CD4-positive, alpha-beta T cell treated with Interleukin-15 for 4 hours (primary cell): ENCODE measurements at regions not wholly inside any gene's neighbourhood (a gene's known extent, or its start where the extent isn't known, plus 50 kb on each side); places are given as distances from the start of the nearest gene placed in this dataset.

ENCODE experiments used
- DNase-seq: peaks from one replicate; pipeline ENCODE4 v3.0.0-alpha.2; 2020; ENCODE audit warnings: low spot score

DNA sequence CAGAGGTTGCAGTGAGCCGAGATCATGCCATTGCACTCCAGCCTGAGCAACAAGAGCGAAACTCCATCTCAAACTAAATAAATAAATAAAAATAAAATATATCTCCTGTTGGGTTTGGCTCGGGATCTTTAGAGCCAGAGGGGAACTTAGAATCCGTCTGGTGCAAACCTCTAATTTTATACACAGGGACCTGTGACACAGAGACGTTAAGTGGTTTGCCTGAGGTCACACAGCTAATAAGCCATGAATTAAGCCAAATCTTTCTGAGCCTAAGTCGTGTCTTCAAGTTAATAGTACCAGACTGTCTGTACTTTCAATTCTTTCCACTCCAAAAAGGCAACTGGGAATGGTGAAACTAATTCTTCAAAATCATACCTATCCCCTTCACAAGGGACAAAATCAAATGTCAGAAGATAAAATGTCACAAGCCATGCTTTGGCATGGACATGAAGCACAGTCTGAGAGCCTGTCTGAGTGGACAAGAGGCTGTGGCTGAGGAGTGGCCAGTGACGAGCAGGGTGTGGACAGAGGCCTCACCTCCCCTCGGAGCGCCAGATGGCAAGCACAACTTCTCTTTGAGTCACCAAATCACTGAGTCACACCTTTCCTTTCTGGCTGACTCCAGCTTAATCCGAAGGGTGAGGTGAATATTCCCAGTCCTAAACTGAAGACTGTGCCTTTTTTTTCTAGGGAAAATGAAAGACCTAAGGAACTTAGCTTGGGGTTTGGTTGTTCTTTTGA is 177.4 kb downstream of the TFAP2A start:
- no peak for DNase-seq

DNA sequence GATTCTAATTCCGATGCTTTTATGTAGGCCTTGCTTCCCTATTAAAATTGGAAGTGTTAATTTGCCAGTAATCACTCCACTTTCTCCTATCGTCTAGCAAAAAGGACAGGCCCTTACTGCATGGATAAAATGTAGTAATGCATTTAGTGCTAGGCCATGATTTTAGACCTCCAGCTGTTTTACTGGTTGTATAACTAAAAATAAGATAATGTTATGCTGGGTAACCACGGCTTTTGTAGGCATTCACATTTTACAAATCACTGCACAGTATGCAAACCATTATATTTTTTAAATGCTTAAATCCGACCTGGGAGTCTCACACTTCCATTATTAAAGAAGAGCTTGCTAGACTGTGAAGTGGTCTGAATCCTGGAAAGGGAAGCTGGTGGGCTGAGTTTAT is 179.5 kb downstream of the TFAP2A start:
- DNase-seq = no peak

GRCh38 chr6:10230531-10230930 is 184.3 kb downstream of the TFAP2A start:
- DNase-seq = no peak

- no peak for DNase-seq
These were observed 191.0 kb downstream of the TFAP2A start for GRCh38 chr6:10223841-10224240.

DNA sequence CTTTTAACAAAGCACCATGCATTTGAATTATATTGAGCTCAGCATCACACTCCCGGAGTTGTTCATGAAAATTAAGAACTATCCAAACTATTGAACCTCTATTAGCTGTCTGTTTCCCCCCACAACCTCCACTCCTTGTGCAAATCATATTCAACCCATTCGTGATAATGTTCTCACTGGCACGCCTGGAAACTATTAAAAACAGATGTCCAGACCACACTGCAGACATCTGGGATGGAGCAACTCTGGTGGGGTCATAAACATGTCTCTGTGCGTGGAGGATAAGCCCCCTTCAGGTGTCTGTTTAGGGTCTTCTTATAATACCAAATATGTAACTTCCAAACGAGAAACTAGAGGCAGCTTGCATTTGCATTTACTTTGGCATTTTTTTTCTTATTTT is 193.7 kb downstream of the TFAP2A start:
- no peak for DNase-seq

DNA sequence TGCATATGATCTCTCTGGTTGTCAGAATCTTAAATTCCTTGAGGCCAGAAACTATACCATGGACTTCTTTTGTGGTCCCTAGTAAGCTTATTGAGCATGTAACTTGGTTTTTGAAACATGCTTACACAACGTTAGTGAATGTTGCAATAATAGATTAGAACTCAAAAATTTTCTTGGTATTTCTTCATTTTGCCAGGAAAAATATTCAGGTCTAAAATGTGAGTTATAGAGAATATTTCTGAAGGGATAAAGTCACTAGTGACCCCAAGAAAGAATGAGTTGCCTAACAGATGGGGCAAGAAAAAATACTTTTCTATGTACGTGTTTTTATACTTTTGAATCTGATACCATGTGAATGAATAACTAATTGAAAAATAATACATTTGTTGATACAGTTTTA is 195.4 kb downstream of the TFAP2A start:
- DNase-seq = no peak

DNA sequence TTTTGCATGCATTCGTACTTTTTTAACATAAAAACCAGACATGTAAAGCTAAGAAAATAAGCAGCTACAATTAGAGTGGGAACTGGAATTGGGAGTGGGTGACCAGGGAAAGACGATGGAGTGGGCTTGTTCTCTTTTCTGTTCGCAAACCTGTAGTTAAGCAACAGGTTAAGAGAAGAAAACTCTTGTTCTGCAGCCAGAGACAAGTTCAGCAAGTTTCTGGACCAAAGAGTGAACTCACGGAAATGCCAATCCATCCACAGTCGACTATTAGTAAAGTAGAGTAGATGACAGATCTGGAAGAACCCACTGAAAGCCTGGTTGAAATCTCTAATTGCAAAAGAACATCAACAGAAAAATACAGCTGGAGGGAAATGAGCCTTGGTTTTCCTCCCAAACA is 197.8 kb downstream of the TFAP2A start:
- DNase-seq = no peak

DNA sequence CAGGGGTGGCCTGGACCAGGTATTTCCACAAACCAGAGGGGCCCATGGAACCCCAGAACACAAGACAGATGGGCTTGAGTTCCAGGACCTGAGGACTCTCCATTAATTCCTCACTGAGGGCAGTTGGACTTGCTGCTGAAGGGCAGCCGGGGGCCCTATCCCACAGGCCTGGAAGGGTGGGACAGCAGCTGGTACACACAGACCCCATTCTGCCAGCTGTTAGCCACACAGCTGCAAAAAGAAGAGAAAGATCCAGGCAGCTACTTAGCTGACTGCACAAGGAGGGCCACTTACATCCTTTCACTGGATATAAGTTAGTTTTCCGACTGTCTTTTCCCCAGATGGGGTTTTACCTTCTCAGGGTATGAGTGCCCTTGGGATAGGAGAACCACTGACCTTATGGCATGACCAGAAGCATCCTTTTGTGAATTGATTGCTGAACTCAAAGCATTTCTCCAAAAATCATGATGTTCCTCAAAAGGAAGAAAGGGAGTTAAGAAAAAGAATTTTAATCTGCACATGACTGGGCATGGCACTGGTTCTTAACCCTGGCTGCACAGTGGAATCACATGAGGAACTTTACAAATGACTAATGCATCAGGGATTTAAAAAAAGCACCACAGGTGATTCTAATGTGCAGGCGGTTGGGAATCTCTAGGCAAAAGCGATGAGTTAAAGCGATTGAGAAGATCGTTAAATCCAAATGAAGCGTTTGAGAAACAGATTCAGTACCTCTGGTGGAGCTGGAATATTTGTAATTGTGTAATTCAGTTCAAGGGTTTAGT is 199.4 kb downstream of the TFAP2A start:
- DNase-seq = no peak

DNA sequence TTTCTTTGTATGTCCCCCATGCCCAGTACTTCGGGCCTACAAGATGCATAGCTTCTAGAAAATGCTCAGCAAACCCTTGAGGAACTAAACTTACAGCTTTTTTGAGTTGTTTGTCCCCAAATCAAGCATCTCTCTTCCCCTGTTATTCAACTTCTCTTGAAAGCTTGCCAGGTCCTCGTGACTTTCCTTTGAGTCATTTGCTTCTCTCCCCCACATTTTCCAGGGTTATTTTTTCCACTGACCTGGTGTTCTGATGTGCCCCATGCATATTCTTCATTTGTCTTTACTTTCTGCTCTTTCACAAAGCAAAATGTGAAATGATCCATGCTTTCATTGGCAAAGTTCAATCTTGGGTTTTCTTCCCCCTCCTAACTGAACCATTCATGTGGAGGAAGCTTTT is 204.8 kb downstream of the TFAP2A start:
- DNase-seq = no peak

- DNase-seq = no peak
These were observed 209.0 kb downstream of the TFAP2A start for GRCh38 chr6:10205892-10206291.

DNA sequence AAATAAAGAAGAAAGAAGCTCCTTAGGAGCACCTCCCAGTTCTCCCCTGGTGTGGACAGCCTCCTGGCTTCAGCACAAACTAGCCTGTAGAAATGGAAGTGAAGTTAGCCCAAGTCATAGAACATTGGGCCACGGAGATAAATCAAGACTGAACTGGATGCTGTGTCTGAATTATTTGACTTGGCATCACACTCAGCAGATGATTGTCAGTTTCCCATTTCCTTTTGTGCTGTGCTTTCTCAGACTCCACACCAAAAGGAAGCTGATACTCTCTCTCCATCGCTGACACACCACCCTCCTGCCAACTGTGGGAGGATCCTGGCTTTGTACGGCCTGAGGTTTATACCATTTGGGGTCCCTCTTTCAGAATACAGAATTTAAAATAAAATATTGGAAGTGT is 209.8 kb downstream of the TFAP2A start:
- no peak for DNase-seq

DNA sequence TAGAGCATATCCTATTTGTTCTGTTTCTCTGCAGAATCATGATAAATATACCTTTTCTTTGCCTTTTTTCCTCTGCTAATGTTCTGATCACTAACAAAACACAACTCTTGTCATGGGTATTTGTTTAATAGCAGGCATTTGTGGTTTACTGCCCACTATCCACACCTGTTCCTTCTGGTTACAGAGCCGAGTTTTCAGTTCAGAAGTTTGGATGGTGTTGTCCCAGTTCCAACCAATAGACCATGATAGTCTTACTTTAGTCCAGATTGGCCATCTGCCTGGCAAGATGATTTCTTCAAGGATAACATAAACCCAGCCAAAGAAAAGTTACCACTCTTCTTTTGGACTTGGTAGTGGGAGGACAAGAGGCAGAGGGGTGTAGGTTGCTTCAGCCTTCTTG is 211.2 kb downstream of the TFAP2A start:
- DNase-seq = no peak

DNA sequence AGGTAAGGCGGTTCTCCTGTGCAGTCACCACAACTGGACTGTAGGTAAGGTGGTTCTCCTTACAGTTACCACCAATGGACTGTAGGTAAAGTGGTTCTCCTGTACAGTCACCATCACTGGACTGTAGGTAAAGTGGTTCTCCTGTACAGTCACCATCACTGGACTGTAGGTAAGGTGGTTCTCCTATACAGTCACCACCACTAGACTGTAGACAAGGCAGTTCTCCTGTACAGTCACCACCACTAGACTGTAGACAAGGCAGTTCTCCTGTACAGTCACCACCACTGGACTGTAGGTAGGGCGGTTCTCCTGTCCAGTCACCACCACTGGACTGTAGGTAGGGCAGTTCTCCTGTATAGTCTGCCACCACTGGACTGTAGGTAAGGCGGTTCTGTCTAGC is 212.3 kb downstream of the TFAP2A start:
- DNase-seq = no peak

- DNase-seq = no peak
These were observed 213.0 kb downstream of the TFAP2A start for GRCh38 chr6:10201606-10202510.

DNA sequence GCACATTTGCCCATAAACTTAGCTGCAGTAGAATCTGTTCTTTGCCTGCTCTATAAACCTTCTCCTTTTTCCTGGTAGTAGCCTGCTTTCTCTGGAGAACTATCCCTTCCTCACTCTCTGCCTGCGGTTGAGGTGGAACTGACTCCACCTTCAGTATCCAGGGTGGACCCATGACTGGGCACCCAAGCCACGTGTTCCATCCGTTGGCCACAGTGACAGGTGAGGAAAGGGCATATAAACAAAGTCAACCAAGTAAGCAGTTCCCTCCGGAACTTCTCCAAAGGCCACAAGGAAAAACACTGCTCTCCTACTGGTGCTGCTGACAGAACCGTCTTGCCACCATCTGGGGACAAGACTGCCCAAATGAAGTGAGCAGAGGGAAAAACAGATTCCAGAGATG is 218.8 kb downstream of the TFAP2A start:
- no peak for DNase-seq

GRCh38 chr6:10194816-10195672 is 219.8 kb downstream of the TFAP2A start:
- DNase-seq = no peak

- DNase-seq = no peak
These were observed 221.6 kb downstream of the TFAP2A start for GRCh38 chr6:10193321-10193720.

DNA sequence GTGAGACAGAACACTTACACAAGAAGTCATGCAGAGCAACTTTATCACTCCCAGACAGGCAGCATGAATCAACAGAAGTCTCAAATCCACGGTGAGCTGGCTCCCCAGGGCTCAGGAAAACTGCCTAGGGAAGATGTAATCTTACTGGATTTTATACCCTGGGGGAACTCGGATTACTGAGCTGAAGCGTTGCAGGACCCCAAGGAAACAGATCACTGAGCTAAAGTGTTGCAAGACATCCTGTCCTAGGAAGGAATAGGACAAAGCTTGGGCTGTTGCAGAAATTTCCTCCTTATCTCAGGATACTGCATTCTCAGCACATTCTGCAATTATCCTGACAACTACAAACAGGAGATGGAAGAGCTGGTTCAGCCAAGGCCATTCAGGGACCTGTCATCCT is 224.8 kb downstream of the TFAP2A start:
- no peak for DNase-seq

DNA sequence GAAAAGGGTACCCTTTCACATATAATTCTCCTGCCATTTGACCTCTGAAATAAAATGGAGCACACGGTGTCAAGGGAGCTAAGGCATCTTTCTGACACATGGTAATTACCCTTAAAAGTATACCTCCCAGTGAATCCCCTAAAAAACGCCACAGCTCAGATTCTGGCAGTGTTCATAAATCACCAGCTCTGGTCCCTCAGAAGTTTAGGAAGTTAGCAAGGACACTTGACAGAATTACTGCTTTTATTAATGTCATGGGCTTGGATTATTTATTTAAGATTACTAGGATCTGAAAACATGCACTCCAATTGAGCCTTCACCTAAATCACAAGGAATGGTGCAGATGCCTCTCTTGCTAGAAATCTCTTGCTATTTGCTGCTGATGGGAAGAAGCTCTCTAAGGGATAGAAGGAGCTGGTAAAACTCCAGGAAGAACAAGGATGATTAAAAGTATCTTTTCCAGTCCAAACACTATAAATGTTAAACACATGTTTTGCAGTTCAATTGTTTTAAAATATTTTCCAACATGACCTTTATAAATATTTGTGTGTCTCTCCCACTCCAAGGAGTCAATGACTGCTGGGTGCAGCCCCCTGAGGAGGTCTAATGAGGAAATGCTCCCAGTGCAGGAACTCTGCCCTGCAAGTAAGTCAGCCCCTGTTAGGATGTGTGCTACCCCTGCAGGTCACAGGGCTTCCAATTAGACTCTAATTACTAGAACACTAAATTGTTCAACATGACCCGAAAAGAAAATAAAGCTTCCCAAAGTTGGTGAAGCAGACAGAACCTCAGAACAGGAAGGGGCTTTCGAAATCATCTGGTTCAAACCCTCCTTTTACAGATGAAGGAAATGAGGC is 230.3 kb downstream of the TFAP2A start:
- DNase-seq = no peak

- no peak for DNase-seq
These were observed 234.5 kb downstream of the TFAP2A start for GRCh38 chr6:10180138-10181074.
